ENCODE measurements at regions not wholly inside any gene's neighbourhood (a gene's known extent, or its start where the extent isn't known, plus 50 kb on each side); places are given as distances from the start of the nearest gene placed in this dataset.
A peak's percentile ranks its signal among the peaks of the same experiment; 100 is the strongest.

DNA sequence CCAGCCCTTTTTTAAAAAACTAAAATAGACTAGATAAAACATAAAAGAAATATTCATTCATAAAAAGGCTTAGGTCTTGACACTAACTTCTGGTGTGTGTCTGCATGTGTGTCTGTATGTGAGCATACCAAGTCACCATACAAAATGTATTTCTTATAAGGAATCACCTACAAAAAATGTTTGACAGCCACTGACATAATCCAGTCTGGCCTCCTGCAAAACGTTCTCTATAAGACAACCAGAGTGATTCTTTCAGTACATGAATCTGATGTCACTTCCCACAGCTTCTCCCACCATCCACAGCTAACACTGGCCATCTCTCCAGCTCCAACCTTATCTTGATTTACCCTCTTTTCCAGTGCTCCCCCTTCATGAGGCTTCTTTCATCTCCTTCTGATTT, 192.3 kb downstream of the TLE1 start:
- DNase-seq (ENCODE audit: extremely low spot score) = no peak
- Histone ChIP-seq H3K4me1 (peaks cover 15 to 25% (median 20%) of the 10 kb centered on the region in 4 donors), H3K9me3 (no peaks in the 10 kb centered on the region), H3K4me3 (no peak overlapping the region), H3K27me3 (no peaks in the 10 kb centered on the region), H3K36me3 (no peaks in the 10 kb centered on the region), H3K27ac (replicated peaks in 1 of 4) (no peak overlapping the region)
- WGBS = 55% methylated on average over 1 of the region's 1 CpG
- TF ChIP-seq POLR2A (IDR thresholded peaks at IDR 0.05; ENCODE audit: low read depth) (no peak), EP300 (IDR thresholded peaks at IDR 0.05) (no peak), POLR2AphosphoS5 (IDR thresholded peaks at IDR 0.05) (peak in 1 of 2 donors; percentile 60)
- TF ChIP-seq, protein P1, sequence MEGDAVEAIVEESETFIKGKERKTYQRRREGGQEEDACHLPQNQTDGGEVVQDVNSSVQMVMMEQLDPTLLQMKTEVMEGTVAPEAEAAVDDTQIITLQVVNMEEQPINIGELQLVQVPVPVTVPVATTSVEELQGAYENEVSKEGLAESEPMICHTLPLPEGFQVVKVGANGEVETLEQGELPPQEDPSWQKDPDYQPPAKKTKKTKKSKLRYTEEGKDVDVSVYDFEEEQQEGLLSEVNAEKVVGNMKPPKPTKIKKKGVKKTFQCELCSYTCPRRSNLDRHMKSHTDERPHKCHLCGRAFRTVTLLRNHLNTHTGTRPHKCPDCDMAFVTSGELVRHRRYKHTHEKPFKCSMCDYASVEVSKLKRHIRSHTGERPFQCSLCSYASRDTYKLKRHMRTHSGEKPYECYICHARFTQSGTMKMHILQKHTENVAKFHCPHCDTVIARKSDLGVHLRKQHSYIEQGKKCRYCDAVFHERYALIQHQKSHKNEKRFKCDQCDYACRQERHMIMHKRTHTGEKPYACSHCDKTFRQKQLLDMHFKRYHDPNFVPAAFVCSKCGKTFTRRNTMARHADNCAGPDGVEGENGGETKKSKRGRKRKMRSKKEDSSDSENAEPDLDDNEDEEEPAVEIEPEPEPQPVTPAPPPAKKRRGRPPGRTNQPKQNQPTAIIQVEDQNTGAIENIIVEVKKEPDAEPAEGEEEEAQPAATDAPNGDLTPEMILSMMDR (IDR thresholded peaks at IDR 0.05) = no peak
- intact Hi-C loops (cut with DNase I) = loop anchor here (10.0 kb wide), 1 partner anchor 102 kb away; no protein-coding TSS in a partner anchor

DNA sequence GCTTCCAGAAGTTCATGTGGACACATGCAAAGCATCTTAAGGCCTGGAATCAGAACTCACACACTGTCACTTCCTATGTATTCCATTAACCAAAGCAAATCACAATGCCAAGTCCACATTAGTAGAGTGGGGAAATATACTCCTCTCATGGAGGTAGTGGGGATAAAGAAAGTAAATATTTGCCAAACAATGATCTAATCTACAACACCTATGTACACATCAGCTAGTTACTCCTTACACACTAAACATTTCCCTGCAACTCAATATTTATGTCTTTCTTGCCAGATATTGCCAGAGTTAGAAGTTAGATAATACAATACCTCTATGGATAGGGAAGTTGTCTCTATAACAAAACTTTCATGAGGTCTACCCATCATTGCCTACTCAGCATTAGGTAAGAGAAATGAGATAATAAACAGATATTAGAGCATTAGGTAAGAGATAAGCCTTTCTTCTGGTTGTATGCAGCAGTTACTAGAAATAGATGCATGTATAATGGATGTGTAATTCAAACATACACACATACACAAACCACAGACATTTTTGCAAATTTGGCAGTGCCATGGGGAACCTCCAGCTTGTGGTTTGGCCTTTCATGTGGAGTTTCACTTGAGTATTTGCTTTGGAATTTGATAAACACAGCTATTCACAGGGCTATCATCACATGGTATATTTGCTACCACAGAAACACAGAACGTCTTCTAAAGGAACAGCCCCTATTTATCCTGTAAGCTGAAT, 196.5 kb downstream of the TLE1 start:
- TF ChIP-seq POLR2A (IDR thresholded peaks at IDR 0.05; ENCODE audit: low read depth) (no peak), EP300 (IDR thresholded peaks at IDR 0.05) (no peak), POLR2AphosphoS5 (IDR thresholded peaks at IDR 0.05) (no peak)
- TF ChIP-seq, protein P1 (IDR thresholded peaks at IDR 0.05) = no peak
- 46% methylated on average over 1 of the region's 1 CpG for WGBS
- no peak overlapping the region for H3K27ac ChIP-seq (replicated peaks in 1 of 4)
- intact Hi-C loops (cut with DNase I) = loop anchor here (10.0 kb wide), 1 partner anchor 98 kb away; no protein-coding TSS in a partner anchor
- H3K36me3 ChIP-seq = no peaks in the 10 kb centered on the region
- H3K9me3 ChIP-seq = no peaks in the 10 kb centered on the region
- peaks cover 0 to under 1% (median 0%) of the 10 kb centered on the region in 4 donors for H3K4me1 ChIP-seq
- H3K27me3 ChIP-seq = no peaks in the 10 kb centered on the region
- DNase-seq (ENCODE audit: extremely low spot score) = no peak
- H3K4me3 ChIP-seq = no peak overlapping the region

DNA sequence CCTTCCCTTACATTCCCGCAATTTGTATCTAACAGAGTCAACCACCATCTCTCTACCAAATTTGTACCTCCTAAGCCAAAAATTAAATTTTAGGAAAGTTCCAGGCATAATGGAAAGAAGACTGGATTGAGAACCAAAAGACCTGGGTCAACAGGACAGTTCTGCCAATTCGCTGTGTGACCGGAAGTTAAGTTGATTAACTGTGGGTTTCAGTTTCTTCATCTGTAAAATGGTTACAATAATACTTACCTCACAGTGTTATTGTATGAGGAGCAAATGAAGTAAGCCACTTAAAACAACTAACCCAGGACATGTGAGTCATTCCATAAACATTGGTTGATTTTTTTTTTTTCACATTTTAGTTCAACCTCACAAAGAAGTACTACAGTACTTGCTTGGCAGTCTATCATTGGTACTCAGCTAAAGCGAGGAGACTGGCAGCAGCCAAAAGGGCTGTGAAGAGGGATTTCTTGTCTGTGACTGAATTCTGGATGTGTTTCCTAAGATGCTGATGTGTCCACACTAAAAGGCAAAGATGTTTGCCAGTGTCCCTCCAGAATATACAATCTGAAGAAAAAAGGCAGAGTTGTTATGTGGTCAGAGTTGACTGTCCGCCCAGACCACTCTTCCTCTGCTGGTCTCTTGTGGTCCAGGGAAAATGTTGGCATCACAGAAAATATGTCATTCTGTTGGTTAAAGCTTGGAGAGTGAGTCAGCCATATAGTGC, 198.6 kb downstream of the TLE1 start:
- intact Hi-C loops (cut with DNase I) = loop anchor here (10.0 kb wide), 1 partner anchor 96 kb away; no protein-coding TSS in a partner anchor
- WGBS = 96% methylated on average over 5 of the region's 5 CpGs

DNA sequence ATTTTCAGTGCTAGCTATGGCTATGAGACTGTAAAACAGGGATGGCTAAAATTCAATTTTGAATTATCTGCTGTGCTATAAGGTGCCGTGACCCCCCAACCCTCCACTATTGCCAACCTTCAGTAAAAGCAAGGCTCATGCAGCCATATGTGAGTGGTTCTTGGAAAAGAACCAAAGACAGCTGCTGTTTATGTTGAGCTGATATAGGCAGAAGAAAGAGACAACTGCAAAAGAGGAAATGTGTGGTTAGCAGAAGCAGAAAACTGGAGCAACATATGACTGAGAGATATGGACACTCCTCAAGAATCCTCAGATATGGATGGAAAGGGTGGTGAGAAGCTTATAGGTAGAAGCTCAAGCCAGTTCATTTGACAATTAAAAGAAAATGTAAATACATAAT, 200.3 kb downstream of the TLE1 start:
- Histone ChIP-seq H3K36me3 (no peaks in the 10 kb centered on the region), H3K4me1 (no peaks in the 10 kb centered on the region), H3K27me3 (no peaks in the 10 kb centered on the region), H3K27ac (replicated peaks in 1 of 4) (no peak overlapping the region), H3K4me3 (no peak overlapping the region), H3K9me3 (no peaks in the 10 kb centered on the region)
- TF ChIP-seq EP300 (IDR thresholded peaks at IDR 0.05) (no peak), POLR2A (IDR thresholded peaks at IDR 0.05; ENCODE audit: low read depth) (no peak), POLR2AphosphoS5 (IDR thresholded peaks at IDR 0.05) (no peak)
- TF ChIP-seq, protein P1 (IDR thresholded peaks at IDR 0.05) = no peak
- no peak for DNase-seq (ENCODE audit: extremely low spot score)
- intact Hi-C loops (cut with DNase I) = no loop called here
- WGBS = 81% methylated on average over 1 of the region's 1 CpG

More for the DNA sequence above, 198.6 kb downstream of the TLE1 start:
- no peaks in the 10 kb centered on the region for H3K9me3 ChIP-seq
- DNase-seq (ENCODE audit: extremely low spot score) = no peak
- H3K4me3 ChIP-seq = no peak overlapping the region
- no peak overlapping the region for H3K27ac ChIP-seq (replicated peaks in 1 of 4)
- no peaks in the 10 kb centered on the region for H3K27me3 ChIP-seq
- no peaks in the 10 kb centered on the region for H3K4me1 ChIP-seq
- H3K36me3 ChIP-seq = no peaks in the 10 kb centered on the region
- TF ChIP-seq POLR2A (IDR thresholded peaks at IDR 0.05; ENCODE audit: low read depth) (no peak), EP300 (IDR thresholded peaks at IDR 0.05) (no peak), POLR2AphosphoS5 (IDR thresholded peaks at IDR 0.05) (no peak)
- TF ChIP-seq, protein P1 (IDR thresholded peaks at IDR 0.05) = no peak
